ENCODE measurements at regions not wholly inside any gene's neighbourhood (a gene's known extent, or its start where the extent isn't known, plus 50 kb on each side); places are given as distances from the start of the nearest gene placed in this dataset.

DNA sequence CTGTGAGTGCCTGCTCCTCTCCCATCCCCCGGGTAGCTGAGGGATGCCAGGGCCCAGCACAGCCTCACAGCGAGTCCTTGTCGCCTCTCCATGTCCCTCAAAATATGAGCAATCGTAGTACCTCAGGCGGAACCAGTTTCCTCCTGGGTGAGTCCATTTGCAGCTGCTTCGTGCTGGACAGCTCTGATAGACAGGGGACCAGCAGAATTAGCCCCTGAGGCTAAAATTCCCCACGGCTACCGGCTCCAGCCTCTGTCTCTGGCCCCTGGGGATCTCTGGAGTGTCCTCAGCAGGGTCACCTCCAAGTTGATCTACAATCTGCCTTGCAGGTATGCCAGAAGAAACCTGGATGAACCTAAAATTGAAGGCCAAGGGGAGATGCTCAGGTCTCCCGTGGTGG lies 115.8 kb upstream of the FBXL7 start:
- TF ChIP-seq GATA2 (IDR thresholded peaks at IDR 0.05; ENCODE audit: low read depth, low read length): no peak
- no peak for TF ChIP-seq GATA3 (IDR thresholded peaks at IDR 0.05; ENCODE audit: low read depth, low read length)
